H1 (cell line): ENCODE measurements at regions not wholly inside any gene's neighbourhood (a gene's known extent, or its start where the extent isn't known, plus 50 kb on each side); places are given as distances from the start of the nearest gene placed in this dataset.

Experiments
- CTCF ChIA-PET: fragments of 300-600 bp; sonication (Branson Sonifier 250); formaldehyde crosslinking; loops from one replicate; lab custom pipeline; 2021; ENCODE audit not compliant: partially characterized antibody; lab: Charles Lee
- POLR2A ChIA-PET: fragments of 300-600 bp; sonication (Branson Sonifier 250); formaldehyde crosslinking; loops from one replicate; lab custom pipeline; 2021; ENCODE audit warnings: inconsistent platforms; ENCODE audit not compliant: partially characterized antibody; lab: Charles Lee
- DNase-seq, 2 experiments: peaks; one replicate each; pipeline versions ENCODE4 v3.0.0 to v3.0.0-alpha.2; 2010 to 2022; ENCODE audit warnings: low spot score in 2 of 2, low read depth in 1 of 2, mixed read lengths in 1 of 2
- FAIRE-seq: peaks from 2 replicates; lab custom pipeline; 2011; peaks lifted over from hg19 to GRCh38; lab: Jason Lieb, UNC
- H2AFZ ChIP-seq: 2 replicates; pipeline ENCODE4 v1.8.1; 2012; ENCODE audit warnings: low read length, inconsistent platforms
- H2AK5ac ChIP-seq: 2 replicates; pipeline ENCODE4 v1.6.1; 2013; ENCODE audit warnings: low read depth, low read length
- H2BK120ac ChIP-seq: replicated peaks from 2 replicates; pipeline ENCODE3; 2013; ENCODE audit warnings: low read depth, low read length, inconsistent platforms
- H2BK12ac ChIP-seq: 2 replicates; pipeline ENCODE4 v1.6.1; 2013; ENCODE audit warnings: low read depth, low read length
- H2BK15ac ChIP-seq: 2 replicates; pipeline ENCODE4 v1.6.1; 2013; ENCODE audit warnings: low read length
- H2BK20ac ChIP-seq: 2 replicates; pipeline ENCODE4 v1.6.1; 2013; ENCODE audit warnings: low read length
- H2BK5ac ChIP-seq: 2 replicates; pipeline ENCODE4 v1.6.1; 2013; ENCODE audit warnings: low read depth, low read length
- H3K14ac ChIP-seq: 2 replicates; pipeline ENCODE4 v1.6.1; 2013; ENCODE audit warnings: inconsistent platforms; ENCODE audit not compliant: insufficient read length
- H3K18ac ChIP-seq: 2 replicates; pipeline ENCODE4 v1.6.1; 2013; ENCODE audit warnings: low read length; ENCODE audit errors: extremely low read depth
- H3K23ac ChIP-seq: 2 replicates; pipeline ENCODE4 v1.6.1; 2013; ENCODE audit warnings: inconsistent platforms; ENCODE audit not compliant: insufficient read length
- H3K23me2 ChIP-seq: 2 replicates; pipeline ENCODE4 v1.6.1; 2013; ENCODE audit warnings: low read depth, low read length
- H3K27ac ChIP-seq: 2 replicates; pipeline ENCODE4 v1.6.1; 2011; ENCODE audit warnings: low read depth, low read length, inconsistent platforms
- H3K27me3 ChIP-seq, 4 experiments: replicated peaks in 1 of 4; 1 replicate in 1 of 4; 2 replicates in 3 of 4; pipeline versions ENCODE4 v1.6.1 to v1.8.1; 2011 to 2013; ENCODE audit warnings: low read length in 3 of 4, mild to moderate bottlenecking in 3 of 4, inconsistent platforms in 2 of 4, mixed read lengths in 2 of 4, moderate library complexity in 1 of 4; ENCODE audit not compliant: control insufficient read depth in 3 of 4, insufficient read depth in 3 of 4; ENCODE audit errors: extremely low read depth in 1 of 4
- H3K36me3 ChIP-seq, 4 experiments: 2 replicates each; pipeline versions ENCODE4 v1.6.1 to v1.8.1; 2011 to 2013; ENCODE audit warnings: mild to moderate bottlenecking in 4 of 4, low read length in 3 of 4, moderate library complexity in 2 of 4, control low read depth in 1 of 4, inconsistent platforms in 1 of 4; ENCODE audit not compliant: insufficient read depth in 4 of 4, control insufficient read depth in 2 of 4
- H3K4ac ChIP-seq: replicated peaks from 2 replicates; pipeline ENCODE3; 2013; ENCODE audit warnings: low read length, low read depth, mixed read lengths, inconsistent platforms; ENCODE audit not compliant: insufficient read length
- H3K4me1 ChIP-seq, 4 experiments: replicated peaks in 1 of 4; 1 replicate in 1 of 4; 2 replicates in 3 of 4; pipeline versions ENCODE4 v1.6.1 to v1.8.1; 2011 to 2013; ENCODE audit warnings: low read length in 3 of 4, inconsistent platforms in 2 of 4, mixed read lengths in 1 of 4; ENCODE audit not compliant: insufficient read depth in 4 of 4, control insufficient read depth in 3 of 4
- H3K4me2 ChIP-seq, 2 experiments: 2 replicates each; pipeline versions ENCODE4 v1.6.1 to v1.8.1; 2011 to 2013; ENCODE audit warnings: low read depth in 2 of 2, low read length in 2 of 2, control low read depth in 1 of 2, inconsistent platforms in 1 of 2, mild to moderate bottlenecking in 1 of 2; ENCODE audit not compliant: insufficient read depth in 1 of 2
- H3K4me3 ChIP-seq, 4 experiments: fragments of 200-600, 300-600 bp in 1 of 4; sonication (generic), shearing (Covaris generic), sonication (Bioruptor Twin) in 1 of 4; 2 replicates each; pipeline versions ENCODE4 v1.5.1 to v1.8.1; 2011 to 2016; ENCODE audit warnings: low read length in 4 of 4, low read depth in 3 of 4, control low read depth in 2 of 4, inconsistent platforms in 2 of 4, mild to moderate bottlenecking in 2 of 4, mixed read lengths in 1 of 4, moderate library complexity in 1 of 4; ENCODE audit not compliant: insufficient read depth in 2 of 4; ENCODE audit errors: extremely low read depth in 1 of 4
- H3K56ac ChIP-seq: replicated peaks from 2 replicates; pipeline ENCODE3; 2013; ENCODE audit warnings: low read depth, mild to moderate bottlenecking, mixed read lengths, low read length, inconsistent platforms; ENCODE audit not compliant: insufficient read length
- H3K79me1 ChIP-seq: 2 replicates; pipeline ENCODE4 v1.6.1; 2013; ENCODE audit warnings: low read depth, low read length, control low read depth
- H3K79me2 ChIP-seq, 2 experiments: 2 replicates each; pipeline versions ENCODE4 v1.6.1 to v1.8.1; 2012 to 2013; ENCODE audit warnings: low read length in 2 of 2, mild to moderate bottlenecking in 2 of 2, inconsistent platforms in 1 of 2; ENCODE audit not compliant: insufficient read depth in 2 of 2, control insufficient read depth in 1 of 2
- H3K9ac ChIP-seq, 4 experiments: replicated peaks in 1 of 4; 1 replicate in 1 of 4; 2 replicates in 3 of 4; pipeline versions ENCODE4 v1.6.1 to v1.8.1; 2011 to 2013; ENCODE audit warnings: low read depth in 3 of 4, low read length in 3 of 4, control low read depth in 2 of 4, mild to moderate bottlenecking in 2 of 4, moderate library complexity in 2 of 4, inconsistent platforms in 1 of 4; ENCODE audit errors: extremely low read depth in 1 of 4
- H3K9me3 ChIP-seq, 2 experiments: 2 replicates each; pipeline versions ENCODE4 v1.6.1 to v1.8.1; 2012 to 2013; ENCODE audit warnings: mild to moderate bottlenecking in 2 of 2, moderate library complexity in 2 of 2, control low read depth in 1 of 2, inconsistent platforms in 1 of 2, low read depth in 1 of 2, low read length in 1 of 2, mixed read lengths in 1 of 2; ENCODE audit not compliant: insufficient read depth in 2 of 2
- H4K20me1 ChIP-seq, 2 experiments: replicated peaks in 1 of 2; 2 replicates each; pipeline versions ENCODE3 to v1.8.1; 2011 to 2013; ENCODE audit warnings: inconsistent platforms in 2 of 2, low read length in 2 of 2, mild to moderate bottlenecking in 1 of 2; ENCODE audit not compliant: insufficient read depth in 2 of 2, control insufficient read depth in 1 of 2
- H4K5ac ChIP-seq: 2 replicates; pipeline ENCODE4 v1.6.1; 2013; ENCODE audit warnings: low read length, low read depth, mixed read lengths, inconsistent platforms; ENCODE audit not compliant: insufficient read length
- H4K8ac ChIP-seq: 2 replicates; pipeline ENCODE4 v1.8.0; 2013; ENCODE audit warnings: mild to moderate bottlenecking, moderate library complexity, low read length, inconsistent platforms; ENCODE audit not compliant: insufficient read depth; ENCODE audit errors: extremely low read depth
- H4K91ac ChIP-seq: replicated peaks from 2 replicates; pipeline ENCODE3; 2013; ENCODE audit warnings: low read length, mixed read lengths, inconsistent platforms; ENCODE audit not compliant: insufficient read length
- BCL11A ChIP-seq, 2 experiments: IDR thresholded peaks; one replicate each; pipeline ENCODE4 v1.6.1; 2011; ENCODE audit warnings: low read depth in 2 of 2, low read length in 2 of 2, mild to moderate bottlenecking in 2 of 2
- BRCA1 ChIP-seq: IDR thresholded peaks from 2 replicates; pipeline ENCODE4 v1.6.1; 2012; ENCODE audit warnings: low read depth, low read length, improper control_type of control experiment
- CBX5 ChIP-seq: fragments of 300-800, 300-1000 bp; sonication (generic); IDR thresholded peaks from 2 replicates; pipeline ENCODE4 v1.7.1; 2016; ENCODE audit warnings: antibody characterized with exemption, low read length, low read depth
- HDAC6 ChIP-seq: IDR thresholded peaks from one replicate; pipeline ENCODE4 v1.7.1; 2012; ENCODE audit warnings: low read depth, mild to moderate bottlenecking, inconsistent platforms, low read length, moderate library complexity
- JUND ChIP-seq: IDR thresholded peaks from 2 replicates; pipeline ENCODE4 v1.6.1; 2011; ENCODE audit warnings: mild to moderate bottlenecking, improper control_type of control experiment, low read length
- KDM5A ChIP-seq: fragments of 200-600 bp; IDR thresholded peaks from 2 replicates; pipeline ENCODE4 v1.7.1; 2012; ENCODE audit warnings: mild to moderate bottlenecking, low read length, inconsistent platforms, mixed read lengths
- POLR2AphosphoS5 ChIP-seq: IDR thresholded peaks from 2 replicates; pipeline ENCODE4 v1.6.1; 2011; ENCODE audit warnings: low read depth, low read length
- SP1 ChIP-seq: IDR thresholded peaks from 2 replicates; pipeline ENCODE4 v1.6.1; 2011; ENCODE audit warnings: low read depth, low read length
- SP2 ChIP-seq: IDR thresholded peaks from 2 replicates; pipeline ENCODE4 v1.6.1; 2012; ENCODE audit warnings: mild to moderate bottlenecking, low read length, inconsistent platforms
- SRF ChIP-seq: IDR thresholded peaks from 2 replicates; pipeline ENCODE4 v1.6.1; 2011; ENCODE audit warnings: mild to moderate bottlenecking, low read depth, low read length, moderate library complexity
- TAF1 ChIP-seq: IDR thresholded peaks from 2 replicates; pipeline ENCODE4 v1.6.1; 2011; ENCODE audit warnings: mild to moderate bottlenecking, low read depth, low read length
- TCF12 ChIP-seq: IDR thresholded peaks from 2 replicates; pipeline ENCODE4 v1.6.1; 2011; ENCODE audit warnings: low read depth, mild to moderate bottlenecking, low read length
- USF2 ChIP-seq: IDR thresholded peaks from 2 replicates; pipeline ENCODE4 v1.6.1; 2011; ENCODE audit warnings: low read length, improper control_type of control experiment
- WGBS, 2 experiments: shearing (Covaris generic) in 1 of 2; methylation state at CpG; one replicate each; pipeline versions ENCODE4 v1.1.6 to v1.1.7; 2013 to 2015; ENCODE audit warnings: low lambda C conversion rate in 2 of 2, mixed read lengths in 2 of 2, inconsistent platforms in 1 of 2, low coverage in 1 of 2, missing lambda C conversion rate in 1 of 2; ENCODE audit not compliant: insufficient replicate concordance in 2 of 2, insufficient coverage in 1 of 2, insufficient read length in 1 of 2; ENCODE audit errors: extremely low coverage in 1 of 2, missing lambda C conversion rate in 1 of 2; 5-methylcytosine and 5-hydroxymethylcytosine counted together
- TF ChIP-seq, protein P1 (sequence below): IDR thresholded peaks from 2 replicates; pipeline ENCODE4 v1.6.1; 2012; ENCODE audit warnings: inconsistent platforms

- Histone ChIP-seq H3K4me3 (no peak overlapping the region), H4K91ac (no peak overlapping the region), H4K8ac (no peak overlapping the region), H3K4me1 (no peaks in the 10 kb centered on the region), H3K79me2 (no peaks in the 10 kb centered on the region), H4K20me1 (no peaks in the 10 kb centered on the region), H2BK12ac (no peak overlapping the region), H3K9me3 (peaks cover 11 to 49% of the 10 kb centered on the region in 2 experiments; a peak in 3 of 4 replicates), H3K4me2 (no peak overlapping the region), H3K79me1 (no peaks in the 10 kb centered on the region), H3K14ac (no peak overlapping the region), H2BK15ac (no peak overlapping the region), H3K56ac (no peak overlapping the region), H3K4ac (no peak overlapping the region), H3K23ac (no peak overlapping the region), H3K36me3 (no peaks in the 10 kb centered on the region; a peak in 1 of 8 replicates), H3K27me3 (no peaks in the 10 kb centered on the region), H3K23me2 (no peaks in the 10 kb centered on the region), H2BK20ac (no peak overlapping the region), H3K18ac (no peak overlapping the region), H2BK5ac (no peak overlapping the region), H2AFZ (no peak overlapping the region), H2BK120ac (no peak overlapping the region), H3K27ac (no peak overlapping the region), H3K9ac (no peak overlapping the region), H2AK5ac (no peak overlapping the region), H4K5ac (no peak overlapping the region)
- no peak for FAIRE-seq
- no peak for DNase-seq
- CTCF ChIA-PET, result no interaction called here
- POLR2A ChIA-PET, result no interaction called here
- 93% methylated on average over 40 of the region's 83 CpGs; no CpG with 5 or more reads in 1 of the 2 experiments for WGBS, 2 experiments
- TF ChIP-seq POLR2AphosphoS5, result no peak
- TF ChIP-seq KDM5A, result no peak
- TF ChIP-seq SP1, result no peak
- no peak for TF ChIP-seq CBX5
- no peak for TF ChIP-seq TCF12
- TF ChIP-seq JUND, result no peak
- TF ChIP-seq, protein P1, sequence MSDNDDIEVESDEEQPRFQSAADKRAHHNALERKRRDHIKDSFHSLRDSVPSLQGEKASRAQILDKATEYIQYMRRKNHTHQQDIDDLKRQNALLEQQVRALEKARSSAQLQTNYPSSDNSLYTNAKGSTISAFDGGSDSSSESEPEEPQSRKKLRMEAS, result no peak
- TF ChIP-seq BCL11A (IDR thresholded peaks at IDR 0.05; ENCODE audit: low read depth in 2 of 2, low read length in 2 of 2), result no peak
- no peak for TF ChIP-seq TAF1
- TF ChIP-seq SP2, result no peak
- no peak for TF ChIP-seq USF2
- no peak for TF ChIP-seq HDAC6
- TF ChIP-seq BRCA1, result no peak
- TF ChIP-seq SRF, result no peak
These were observed 518.6 kb upstream of the WSB1 start for GRCh38 chr17:26775219-26775822.
